IPS-18a (cell line): ENCODE measurements at regions not wholly inside any gene's neighbourhood (a gene's known extent, or its start where the extent isn't known, plus 50 kb on each side); places are given as distances from the start of the nearest gene placed in this dataset.
"Not testable (repeated sequence)": the region's sequence is repeated elsewhere in the genome, so short reads cannot be mapped to it uniquely, and the experiment has no call there.

Experiments used
- H3K27ac ChIP-seq: one replicate; pipeline ENCODE4 v1.5.1; 2013; ENCODE audit warnings: low read length
- H3K27me3 ChIP-seq: one replicate; pipeline ENCODE4 v1.6.1; 2013; ENCODE audit warnings: mild to moderate bottlenecking, low read length; ENCODE audit not compliant: control insufficient read depth, insufficient read depth
- H3K36me3 ChIP-seq: one replicate; pipeline ENCODE4 v1.6.1; 2013; ENCODE audit warnings: low read depth, low read length; ENCODE audit not compliant: control insufficient read depth
- H3K4me1 ChIP-seq: one replicate; pipeline ENCODE4 v1.6.1; 2013; ENCODE audit warnings: low read depth, low read length; ENCODE audit not compliant: control insufficient read depth
- H3K4me3 ChIP-seq: one replicate; pipeline ENCODE4 v1.5.1; 2013; ENCODE audit warnings: low read length
- H3K9ac ChIP-seq: one replicate; pipeline ENCODE4 v1.6.1; 2013; ENCODE audit warnings: mild to moderate bottlenecking, low read length, moderate library complexity
- H3K9me3 ChIP-seq: one replicate; pipeline ENCODE4 v1.6.1; 2013; ENCODE audit warnings: low read depth, low read length; ENCODE audit not compliant: control insufficient read depth

- Histone ChIP-seq H3K9ac (no peak overlapping the region), H3K36me3 (no peaks in the 10 kb centered on the region), H3K4me1 (no peaks in the 10 kb centered on the region), H3K27ac (no peak overlapping the region), H3K27me3 (no peaks in the 10 kb centered on the region), H3K4me3 (no peak overlapping the region), H3K9me3 (peaks cover 4% of the 10 kb centered on the region)
These were observed 1099.9 kb downstream of the TBC1D22A start for GRCh38 chr22:47862394-47862793.

- not testable (repeated sequence) for H3K4me3 ChIP-seq, H3K27me3 ChIP-seq, H3K9me3 ChIP-seq, H3K4me1 ChIP-seq, H3K27ac ChIP-seq, H3K9ac ChIP-seq, H3K36me3 ChIP-seq
These were observed 1098.5 kb downstream of the TBC1D22A start for GRCh38 chr22:47860907-47861306.

- H3K9ac ChIP-seq: no peak overlapping the region
- no peaks in the 10 kb centered on the region for H3K4me1 ChIP-seq
- no peaks in the 10 kb centered on the region for H3K9me3 ChIP-seq
- H3K27ac ChIP-seq: no peak overlapping the region
- no peaks in the 10 kb centered on the region for H3K27me3 ChIP-seq
- no peaks in the 10 kb centered on the region for H3K36me3 ChIP-seq
- H3K4me3 ChIP-seq: no peak overlapping the region
These were observed 1097.6 kb downstream of the TBC1D22A start for GRCh38 chr22:47859881-47860525.

- no peak overlapping the region for H3K27ac ChIP-seq
- no peak overlapping the region for H3K4me3 ChIP-seq
- no peak overlapping the region for H3K9ac ChIP-seq
- H3K9me3 ChIP-seq: no peaks in the 10 kb centered on the region
- H3K4me1 ChIP-seq: no peaks in the 10 kb centered on the region
- no peaks in the 10 kb centered on the region for H3K36me3 ChIP-seq
- H3K27me3 ChIP-seq: no peaks in the 10 kb centered on the region
These were observed 1096.4 kb downstream of the TBC1D22A start for GRCh38 chr22:47858773-47859306.

GRCh38 chr22:47854680-47855079 is 1092.2 kb downstream of the TBC1D22A start:
- no peak overlapping the region for H3K9ac ChIP-seq
- H3K4me1 ChIP-seq: no peaks in the 10 kb centered on the region
- H3K4me3 ChIP-seq: no peak overlapping the region
- H3K9me3 ChIP-seq: no peaks in the 10 kb centered on the region
- no peaks in the 10 kb centered on the region for H3K36me3 ChIP-seq
- no peak overlapping the region for H3K27ac ChIP-seq
- H3K27me3 ChIP-seq: no peaks in the 10 kb centered on the region

GRCh38 chr22:47854251-47854650 is 1091.8 kb downstream of the TBC1D22A start:
- Histone ChIP-seq H3K9ac (no peak overlapping the region), H3K9me3 (no peaks in the 10 kb centered on the region), H3K27me3 (no peaks in the 10 kb centered on the region), H3K36me3 (no peaks in the 10 kb centered on the region), H3K27ac (no peak overlapping the region), H3K4me3 (no peak overlapping the region), H3K4me1 (no peaks in the 10 kb centered on the region)

- Histone ChIP-seq H3K27me3 (no peaks in the 10 kb centered on the region), H3K4me1 (no peaks in the 10 kb centered on the region), H3K9me3 (no peaks in the 10 kb centered on the region), H3K36me3 (no peaks in the 10 kb centered on the region), H3K4me3 (no peak overlapping the region), H3K9ac (no peak overlapping the region), H3K27ac (no peak overlapping the region)
These were observed 1091.3 kb downstream of the TBC1D22A start for GRCh38 chr22:47853750-47854149.

- no peak overlapping the region for H3K4me3 ChIP-seq
- no peak overlapping the region for H3K27ac ChIP-seq
- H3K9me3 ChIP-seq: no peaks in the 10 kb centered on the region
- no peak overlapping the region for H3K9ac ChIP-seq
- H3K4me1 ChIP-seq: no peaks in the 10 kb centered on the region
- no peaks in the 10 kb centered on the region for H3K36me3 ChIP-seq
- no peaks in the 10 kb centered on the region for H3K27me3 ChIP-seq
These were observed 1089.1 kb downstream of the TBC1D22A start for GRCh38 chr22:47851586-47851985.

GRCh38 chr22:47850644-47851151 is 1088.2 kb downstream of the TBC1D22A start:
- no peak overlapping the region for H3K9ac ChIP-seq
- H3K27ac ChIP-seq: no peak overlapping the region
- H3K9me3 ChIP-seq: no peaks in the 10 kb centered on the region
- H3K4me3 ChIP-seq: no peak overlapping the region
- H3K27me3 ChIP-seq: no peaks in the 10 kb centered on the region
- H3K4me1 ChIP-seq: no peaks in the 10 kb centered on the region
- H3K36me3 ChIP-seq: no peaks in the 10 kb centered on the region

- no peak overlapping the region for H3K27ac ChIP-seq
- no peak overlapping the region for H3K4me3 ChIP-seq
- no peaks in the 10 kb centered on the region for H3K9me3 ChIP-seq
- H3K36me3 ChIP-seq: no peaks in the 10 kb centered on the region
- H3K9ac ChIP-seq: no peak overlapping the region
- no peaks in the 10 kb centered on the region for H3K27me3 ChIP-seq
- H3K4me1 ChIP-seq: no peaks in the 10 kb centered on the region
These were observed 1087.1 kb downstream of the TBC1D22A start for GRCh38 chr22:47849576-47849975.

- Histone ChIP-seq H3K36me3 (no peaks in the 10 kb centered on the region), H3K27ac (no peak overlapping the region), H3K9me3 (no peaks in the 10 kb centered on the region)
These were observed 1085.9 kb downstream of the TBC1D22A start for GRCh38 chr22:47848184-47848920.

More at GRCh38 chr22:47848184-47848920, 1085.9 kb downstream of the TBC1D22A start:
- H3K27me3 ChIP-seq: no peaks in the 10 kb centered on the region
- no peak overlapping the region for H3K4me3 ChIP-seq
- no peak overlapping the region for H3K9ac ChIP-seq
- H3K4me1 ChIP-seq: no peaks in the 10 kb centered on the region
